Dermis blood vessel endothelial cell (primary cell): ENCODE measurements at regions not wholly inside any gene's neighbourhood (a gene's known extent, or its start where the extent isn't known, plus 50 kb on each side); places are given as distances from the start of the nearest gene placed in this dataset.

Experiments used
- DNase-seq: peaks from one replicate; pipeline ENCODE4 v3.0.0; 2010

GRCh38 chr20:50379049-50379990, 130.9 kb upstream of the PTPN1 start:
- DNase-seq: peak; percentile 82

GRCh38 chr20:50379991-50380696, 130.0 kb upstream of the PTPN1 start:
- DNase-seq: no peak

GRCh38 chr20:50380697-50381040, 129.5 kb upstream of the PTPN1 start:
- peak; percentile 42 for DNase-seq

- DNase-seq: no peak
Observed at GRCh38 chr20:50381075-50381732, 129.0 kb upstream of the PTPN1 start.

- DNase-seq: peak; percentile 30
Observed at GRCh38 chr20:50381771-50382593, 128.2 kb upstream of the PTPN1 start.

GRCh38 chr20:50385733-50386640, 124.2 kb upstream of the PTPN1 start:
- no peak for DNase-seq

GRCh38 chr20:50386641-50386960, 123.6 kb upstream of the PTPN1 start:
- no peak for DNase-seq

- no peak for DNase-seq
Observed at GRCh38 chr20:50387218-50387995, 122.8 kb upstream of the PTPN1 start.

GRCh38 chr20:50387996-50388332, 122.2 kb upstream of the PTPN1 start:
- DNase-seq: no peak

GRCh38 chr20:50388733-50389437, 121.3 kb upstream of the PTPN1 start:
- no peak for DNase-seq

GRCh38 chr20:50389438-50389807, 120.8 kb upstream of the PTPN1 start:
- no peak for DNase-seq

- DNase-seq: no peak
Observed at GRCh38 chr20:50389808-50390684, 120.1 kb upstream of the PTPN1 start.

GRCh38 chr20:50390685-50391443, 119.3 kb upstream of the PTPN1 start:
- no peak for DNase-seq

GRCh38 chr20:50391444-50392137, 118.6 kb upstream of the PTPN1 start:
- DNase-seq: no peak

- no peak for DNase-seq
Observed at GRCh38 chr20:50392138-50392866, 117.9 kb upstream of the PTPN1 start.

- no peak for DNase-seq
Observed at GRCh38 chr20:50393242-50393641, 116.9 kb upstream of the PTPN1 start.

- DNase-seq: no peak
Observed at GRCh38 chr20:50393990-50394561, 116.1 kb upstream of the PTPN1 start.
